Activated T-cell treated with anti-CD3 and anti-CD28 coated beads, Interleukin-2, amount 50 U/mL, for 24 hours (primary cell): ENCODE measurements at regions not wholly inside any gene's neighbourhood (a gene's known extent, or its start where the extent isn't known, plus 50 kb on each side); places are given as distances from the start of the nearest gene placed in this dataset.
"Not testable (repeated sequence)": the region's sequence is repeated elsewhere in the genome, so short reads cannot be mapped to it uniquely, and the experiment has no call there.

Source experiments
- DNase-seq: peaks from one replicate; pipeline ENCODE4 v3.0.0-alpha.2; 2020
- H3K27ac Mint-ChIP-seq: 2 replicates; pipeline ENCODE4 v1.8.0; 2020; ENCODE audit warnings: mild to moderate bottlenecking, mixed read lengths
- H3K27me3 Mint-ChIP-seq: 2 replicates; pipeline ENCODE4 v1.8.0; 2020; ENCODE audit warnings: mixed read lengths
- H3K36me3 Mint-ChIP-seq: 2 replicates; pipeline ENCODE4 v1.8.0; 2020; ENCODE audit warnings: low read depth, mixed read lengths
- H3K4me1 Mint-ChIP-seq: 2 replicates; pipeline ENCODE4 v1.8.0; 2020; ENCODE audit warnings: low read depth, mixed read lengths
- H3K4me3 Mint-ChIP-seq: 2 replicates; pipeline ENCODE4 v1.8.0; 2020; ENCODE audit warnings: mild to moderate bottlenecking, moderate library complexity, mixed read lengths
- H3K9me3 Mint-ChIP-seq: 2 replicates; pipeline ENCODE4 v1.8.0; 2020; ENCODE audit warnings: mixed read lengths

GRCh38 chr12:131266591-131267467 lies 313.1 kb downstream of the ADGRD1 start:
- Mint-ChIP-seq H3K27ac (no peak overlapping the region), H3K27me3 (no peaks in the 10 kb centered on the region), H3K4me1 (no peaks in the 10 kb centered on the region), H3K36me3 (no peaks in the 10 kb centered on the region), H3K4me3 (no peak overlapping the region), H3K9me3 (no peaks in the 10 kb centered on the region)
- DNase-seq, result no peak

GRCh38 chr12:131267576-131267975 lies 313.9 kb downstream of the ADGRD1 start:
- no peaks in the 10 kb centered on the region for H3K9me3 Mint-ChIP-seq
- no peak for DNase-seq
- H3K4me3 Mint-ChIP-seq, result no peak overlapping the region
- H3K27ac Mint-ChIP-seq, result no peak overlapping the region
- H3K27me3 Mint-ChIP-seq, result no peaks in the 10 kb centered on the region
- H3K36me3 Mint-ChIP-seq, result no peaks in the 10 kb centered on the region
- no peaks in the 10 kb centered on the region for H3K4me1 Mint-ChIP-seq

GRCh38 chr12:131268123-131268522 lies 314.4 kb downstream of the ADGRD1 start:
- not testable (repeated sequence) for H3K27me3 Mint-ChIP-seq, DNase-seq, H3K4me1 Mint-ChIP-seq, H3K4me3 Mint-ChIP-seq, H3K27ac Mint-ChIP-seq, H3K9me3 Mint-ChIP-seq, H3K36me3 Mint-ChIP-seq

GRCh38 chr12:131268571-131268970 lies 314.9 kb downstream of the ADGRD1 start:
- not testable (repeated sequence) for H3K27ac Mint-ChIP-seq, H3K9me3 Mint-ChIP-seq, H3K4me1 Mint-ChIP-seq, H3K36me3 Mint-ChIP-seq, DNase-seq, H3K4me3 Mint-ChIP-seq, H3K27me3 Mint-ChIP-seq

GRCh38 chr12:131269551-131269950 lies 315.8 kb downstream of the ADGRD1 start:
- Mint-ChIP-seq H3K9me3 (no peaks in the 10 kb centered on the region), H3K4me1 (no peaks in the 10 kb centered on the region), H3K27me3 (no peaks in the 10 kb centered on the region), H3K36me3 (no peaks in the 10 kb centered on the region), H3K4me3 (no peak overlapping the region), H3K27ac (no peak overlapping the region)
- no peak for DNase-seq

GRCh38 chr12:131269977-131270376 lies 316.3 kb downstream of the ADGRD1 start:
- not testable (repeated sequence) for H3K27ac Mint-ChIP-seq, H3K9me3 Mint-ChIP-seq, H3K4me1 Mint-ChIP-seq, H3K36me3 Mint-ChIP-seq, DNase-seq, H3K4me3 Mint-ChIP-seq, H3K27me3 Mint-ChIP-seq

- H3K36me3 Mint-ChIP-seq, result no peaks in the 10 kb centered on the region
- DNase-seq, result no peak
- no peak overlapping the region for H3K4me3 Mint-ChIP-seq
- no peaks in the 10 kb centered on the region for H3K4me1 Mint-ChIP-seq
- H3K27ac Mint-ChIP-seq, result no peak overlapping the region
- no peaks in the 10 kb centered on the region for H3K9me3 Mint-ChIP-seq
- no peaks in the 10 kb centered on the region for H3K27me3 Mint-ChIP-seq
These were observed 318.0 kb downstream of the ADGRD1 start for GRCh38 chr12:131271724-131272123.

- not testable (repeated sequence) for H3K4me3 Mint-ChIP-seq, H3K36me3 Mint-ChIP-seq, H3K4me1 Mint-ChIP-seq, DNase-seq, H3K27me3 Mint-ChIP-seq, H3K27ac Mint-ChIP-seq, H3K9me3 Mint-ChIP-seq
These were observed 318.6 kb downstream of the ADGRD1 start for GRCh38 chr12:131272283-131272814.

GRCh38 chr12:131273291-131273845 lies 319.7 kb downstream of the ADGRD1 start:
- no peaks in the 10 kb centered on the region for H3K36me3 Mint-ChIP-seq
- H3K9me3 Mint-ChIP-seq, result no peaks in the 10 kb centered on the region
- no peaks in the 10 kb centered on the region for H3K4me1 Mint-ChIP-seq
- no peak for DNase-seq
- H3K27ac Mint-ChIP-seq, result no peak overlapping the region
- no peaks in the 10 kb centered on the region for H3K27me3 Mint-ChIP-seq
- H3K4me3 Mint-ChIP-seq, result no peak overlapping the region

GRCh38 chr12:131274061-131274460 lies 320.4 kb downstream of the ADGRD1 start:
- DNase-seq, result no peak
- no peak overlapping the region for H3K4me3 Mint-ChIP-seq
- no peaks in the 10 kb centered on the region for H3K9me3 Mint-ChIP-seq
- H3K27me3 Mint-ChIP-seq, result no peaks in the 10 kb centered on the region
- no peak overlapping the region for H3K27ac Mint-ChIP-seq
- H3K36me3 Mint-ChIP-seq, result no peaks in the 10 kb centered on the region
- H3K4me1 Mint-ChIP-seq, result no peaks in the 10 kb centered on the region

- Mint-ChIP-seq H3K36me3 (no peaks in the 10 kb centered on the region), H3K27ac (no peak overlapping the region), H3K4me3 (no peak overlapping the region), H3K27me3 (no peaks in the 10 kb centered on the region), H3K9me3 (no peaks in the 10 kb centered on the region), H3K4me1 (no peaks in the 10 kb centered on the region)
- no peak for DNase-seq
These were observed 321.2 kb downstream of the ADGRD1 start for GRCh38 chr12:131274906-131275305.

GRCh38 chr12:131275824-131276223 lies 322.1 kb downstream of the ADGRD1 start:
- Mint-ChIP-seq H3K9me3 (no peaks in the 10 kb centered on the region), H3K4me3 (no peak overlapping the region), H3K27ac (no peak overlapping the region), H3K4me1 (no peaks in the 10 kb centered on the region), H3K36me3 (no peaks in the 10 kb centered on the region), H3K27me3 (no peaks in the 10 kb centered on the region)
- no peak for DNase-seq

- Mint-ChIP-seq H3K27ac (no peak overlapping the region), H3K27me3 (no peaks in the 10 kb centered on the region), H3K4me3 (no peak overlapping the region), H3K9me3 (no peaks in the 10 kb centered on the region), H3K36me3 (no peaks in the 10 kb centered on the region), H3K4me1 (no peaks in the 10 kb centered on the region)
- DNase-seq, result no peak
These were observed 322.9 kb downstream of the ADGRD1 start for GRCh38 chr12:131276501-131277185.

GRCh38 chr12:131277186-131278091 lies 323.7 kb downstream of the ADGRD1 start:
- not testable (repeated sequence) for H3K4me3 Mint-ChIP-seq, H3K4me1 Mint-ChIP-seq, H3K9me3 Mint-ChIP-seq, DNase-seq, H3K27me3 Mint-ChIP-seq, H3K36me3 Mint-ChIP-seq, H3K27ac Mint-ChIP-seq
